Caco-2 (cell line): ENCODE measurements at regions not wholly inside any gene's neighbourhood (a gene's known extent, or its start where the extent isn't known, plus 50 kb on each side); places are given as distances from the start of the nearest gene placed in this dataset.

Experiments
- BruUV-seq: library from RNA; stranded (reverse); fragments of 400-500 nt; replicated peaks from 2 replicates; lab custom pipeline; 2021; lab: Mats Ljungman, UMichigan
- CTCF ChIA-PET: fragments of 300-600 bp; sonication (Branson Sonifier 250); formaldehyde crosslinking; loops from one replicate; lab custom pipeline; 2022; ENCODE audit warnings: antibody characterized with exemption; lab: Charles Lee
- POLR2A ChIA-PET: fragments of 300-600 bp; sonication (Branson Sonifier 250); formaldehyde crosslinking; loops from one replicate; lab custom pipeline; 2022; ENCODE audit warnings: antibody characterized with exemption; lab: Charles Lee
- DNase-seq, 2 experiments: peaks; one replicate each; pipeline versions ENCODE4 v3.0.0 to v3.0.0-alpha.2; 2020 to 2022
- H3K27me3 ChIP-seq: replicated peaks from 2 replicates; pipeline ENCODE4 v1.6.0; 2011; ENCODE audit warnings: low read length; ENCODE audit not compliant: control insufficient read depth, insufficient read depth
- H3K36me3 ChIP-seq: 2 replicates; pipeline ENCODE4 v1.5.1; 2011; ENCODE audit warnings: low read length; ENCODE audit not compliant: control insufficient read depth, insufficient read depth
- H3K4me1 ChIP-seq: fragments of 250-450 bp; sonication (Bioruptor Pico); 2 replicates; pipeline ENCODE4 v1.5.1; 2020; ENCODE audit warnings: mild to moderate bottlenecking
- H3K4me3 ChIP-seq: 2 replicates; pipeline ENCODE4 v1.5.1; 2011; ENCODE audit warnings: low read depth, mild to moderate bottlenecking, control low read depth, low read length
- H3K9me3 ChIP-seq: fragments of 250-450 bp; sonication (Bioruptor Pico); 2 replicates; pipeline ENCODE4 v1.5.1; 2020; ENCODE audit warnings: mild to moderate bottlenecking, moderate library complexity
- H3K27ac Mint-ChIP-seq: one replicate; pipeline ENCODE4 v1.8.0; 2022; ENCODE audit warnings: mixed read lengths; ENCODE audit not compliant: unreplicated experiment
- H3K27me3 Mint-ChIP-seq: one replicate; pipeline ENCODE4 v1.8.0; 2022; ENCODE audit warnings: mixed read lengths; ENCODE audit not compliant: insufficient read depth, unreplicated experiment
- H3K36me3 Mint-ChIP-seq: one replicate; pipeline ENCODE4 v1.8.0; 2022; ENCODE audit warnings: mild to moderate bottlenecking, mixed read lengths; ENCODE audit not compliant: insufficient read depth, unreplicated experiment
- H3K4me1 Mint-ChIP-seq: one replicate; pipeline ENCODE4 v1.8.0; 2022; ENCODE audit warnings: low read depth, mixed read lengths; ENCODE audit not compliant: unreplicated experiment
- H3K4me3 Mint-ChIP-seq: one replicate; pipeline ENCODE4 v1.8.0; 2022; ENCODE audit warnings: mild to moderate bottlenecking, moderate library complexity, mixed read lengths; ENCODE audit not compliant: unreplicated experiment
- H3K9me3 Mint-ChIP-seq: one replicate; pipeline ENCODE4 v1.8.0; 2022; ENCODE audit warnings: mixed read lengths; ENCODE audit not compliant: unreplicated experiment
- CTCF ChIP-seq, 2 experiments: fragments of 200-600 bp in 1 of 2; IDR thresholded peaks; 1 replicate in 1 of 2; 2 replicates in 1 of 2; pipeline versions ENCODE4 v1.5.1 to v1.8.0; 2011 to 2022; ENCODE audit warnings: antibody characterized with exemption in 1 of 2, control low read depth in 1 of 2, inconsistent platforms in 1 of 2, low read depth in 1 of 2, low read length in 1 of 2, mild to moderate bottlenecking in 1 of 2, moderate library complexity in 1 of 2; ENCODE audit not compliant: insufficient read depth in 1 of 2, severe bottlenecking in 1 of 2, unreplicated experiment in 1 of 2
- intact Hi-C: fragments of 100-400 bp; cut with micrococcal nuclease; formaldehyde crosslinking; loops from one replicate; pipeline ENCODE4 v1.10.0; 2022; ENCODE audit not compliant: unreplicated experiment

- peaks cover 17% of the 10 kb centered on the region for H3K27me3 Mint-ChIP-seq
- CTCF ChIA-PET: no interaction called here
- Histone ChIP-seq H3K4me1 (peaks cover 13% of the 10 kb centered on the region), H3K9me3 (no peaks in the 10 kb centered on the region), H3K4me3 (no peak overlapping the region), H3K27me3 (no peaks in the 10 kb centered on the region), H3K36me3 (no peaks in the 10 kb centered on the region)
- H3K4me1 Mint-ChIP-seq: peaks cover 4% of the 10 kb centered on the region
- H3K4me3 Mint-ChIP-seq: no peak overlapping the region
- H3K36me3 Mint-ChIP-seq: no peaks in the 10 kb centered on the region
- DNase-seq: no peak
- TF ChIP-seq CTCF (IDR thresholded peaks at IDR 0.05; ENCODE audit: insufficient read depth in 1 of 2, low read depth in 1 of 2, low read length in 1 of 2, severe bottlenecking in 1 of 2, unreplicated experiment in 1 of 2): no peak
- H3K9me3 Mint-ChIP-seq: no peaks in the 10 kb centered on the region
- intact Hi-C loops: no loop called here
- POLR2A ChIA-PET: no interaction called here
- BruUV-seq: no TSS peak
- no peak overlapping the region for H3K27ac Mint-ChIP-seq
Measured at GRCh38 chr1:10863886-10864285, 67.4 kb upstream of the CASZ1 start.

GRCh38 chr1:10864776-10865175, 68.3 kb upstream of the CASZ1 start:
- no TSS peak for BruUV-seq
- H3K27me3 Mint-ChIP-seq: peaks cover 17% of the 10 kb centered on the region

GRCh38 chr1:10865518-10866320, 69.3 kb upstream of the CASZ1 start:
- H3K4me1 Mint-ChIP-seq: peaks cover 5% of the 10 kb centered on the region
- Histone ChIP-seq H3K4me3 (no peak overlapping the region), H3K36me3 (no peaks in the 10 kb centered on the region), H3K27me3 (no peaks in the 10 kb centered on the region), H3K4me1 (peaks cover 14% of the 10 kb centered on the region), H3K9me3 (no peaks in the 10 kb centered on the region)
- ChIA-PET POLR2A (no interaction called here), CTCF (interaction anchor here (0.6 kb wide), 2 partner anchors 166 to 429 kb away, joined by 3 to 5 read pairs; no protein-coding TSS in a partner anchor)
- no peaks in the 10 kb centered on the region for H3K9me3 Mint-ChIP-seq
- H3K4me3 Mint-ChIP-seq: peak overlapping the region; percentile 59
- intact Hi-C loops: loop anchor here (5.0 kb wide), 1 partner anchor 353 kb away; no protein-coding TSS in a partner anchor
- no peak overlapping the region for H3K27ac Mint-ChIP-seq
- no peaks in the 10 kb centered on the region for H3K36me3 Mint-ChIP-seq
- H3K27me3 Mint-ChIP-seq: peaks cover 17% of the 10 kb centered on the region
- no peak for TF ChIP-seq CTCF (IDR thresholded peaks at IDR 0.05; ENCODE audit: insufficient read depth in 1 of 2, low read depth in 1 of 2, low read length in 1 of 2, severe bottlenecking in 1 of 2, unreplicated experiment in 1 of 2)
- no TSS peak for BruUV-seq
- DNase-seq: no peak

More at GRCh38 chr1:10864776-10865175, 68.3 kb upstream of the CASZ1 start:
- Mint-ChIP-seq H3K4me3 (no peak overlapping the region), H3K9me3 (no peaks in the 10 kb centered on the region), H3K36me3 (no peaks in the 10 kb centered on the region), H3K4me1 (peaks cover 5% of the 10 kb centered on the region), H3K27ac (no peak overlapping the region)
- CTCF ChIA-PET: interaction anchor here (0.7 kb wide), 1 partner anchor 1394 kb away, joined by 3 read pairs; no protein-coding TSS in a partner anchor
- TF ChIP-seq CTCF (IDR thresholded peaks at IDR 0.05; ENCODE audit: insufficient read depth in 1 of 2, low read depth in 1 of 2, low read length in 1 of 2, severe bottlenecking in 1 of 2, unreplicated experiment in 1 of 2): no peak
- DNase-seq: no peak
- Histone ChIP-seq H3K27me3 (no peaks in the 10 kb centered on the region), H3K4me3 (no peak overlapping the region), H3K4me1 (peaks cover 14% of the 10 kb centered on the region), H3K36me3 (no peaks in the 10 kb centered on the region), H3K9me3 (no peaks in the 10 kb centered on the region)
- intact Hi-C loops: loop anchor here (5.0 kb wide), 1 partner anchor 352 kb away; no protein-coding TSS in a partner anchor
- POLR2A ChIA-PET: no interaction called here
